ENCODE measurements at regions not wholly inside any gene's neighbourhood (a gene's known extent, or its start where the extent isn't known, plus 50 kb on each side); places are given as distances from the start of the nearest gene placed in this dataset.

GRCh38 chrX:33307911-33308354 lies 96.6 kb upstream of the DMD start:
- Mint-ChIP-seq H3K27me3 (ENCODE audit: low read depth in 2 of 2) (no peaks in the 10 kb centered on the region), H3K4me3 (no peak overlapping the region), H3K9me3 (peaks cover 0 to 4% of the 10 kb centered on the region in 2 donors), H3K27ac (no peak overlapping the region), H3K4me1 (no peaks in the 10 kb centered on the region), H3K36me3 (no peaks in the 10 kb centered on the region)
- Histone ChIP-seq H3K36me3 (ENCODE audit: control insufficient read depth, insufficient read depth, low read length) (no peaks in the 10 kb centered on the region), H3K27ac (ENCODE audit: low read length) (no peak overlapping the region), H3K9me3 (ENCODE audit: control insufficient read depth, insufficient read depth, low read length) (no peaks in the 10 kb centered on the region), H3K4me3 (ENCODE audit: low read length) (no peak overlapping the region), H3K27me3 (ENCODE audit: control insufficient read depth, insufficient read depth, low read length) (no peaks in the 10 kb centered on the region), H3K4me1 (ENCODE audit: control insufficient read depth, insufficient read depth, low read length) (no peaks in the 10 kb centered on the region)
- WGBS (ENCODE audit: insufficient coverage) = no CpG with 5 or more reads among the region's 2 CpGs
- ATAC-seq (no peak), DNase-seq (no peak)
- TF ChIP-seq CTCF (IDR thresholded peaks at IDR 0.05) = no peak
- intact Hi-C loops (cut with micrococcal nuclease) = no loop called here

GRCh38 chrX:33298622-33299021 lies 87.3 kb upstream of the DMD start:
- no peak for TF ChIP-seq CTCF (IDR thresholded peaks at IDR 0.05)
- Histone ChIP-seq H3K9me3 (ENCODE audit: control insufficient read depth, insufficient read depth, low read length) (no peaks in the 10 kb centered on the region), H3K4me3 (ENCODE audit: low read length) (no peak overlapping the region), H3K4me1 (ENCODE audit: control insufficient read depth, insufficient read depth, low read length) (no peaks in the 10 kb centered on the region), H3K27ac (ENCODE audit: low read length) (no peak overlapping the region), H3K27me3 (ENCODE audit: control insufficient read depth, insufficient read depth, low read length) (no peaks in the 10 kb centered on the region), H3K36me3 (ENCODE audit: control insufficient read depth, insufficient read depth, low read length) (no peaks in the 10 kb centered on the region)
- Mint-ChIP-seq H3K4me1 (no peaks in the 10 kb centered on the region), H3K36me3 (no peaks in the 10 kb centered on the region), H3K9me3 (peaks cover 2 to 3% of the 10 kb centered on the region in 2 donors), H3K27me3 (ENCODE audit: low read depth in 2 of 2) (no peaks in the 10 kb centered on the region), H3K4me3 (no peak overlapping the region), H3K27ac (no peak overlapping the region)
- intact Hi-C loops (cut with micrococcal nuclease) = no loop called here
- no peak for DNase-seq
- ATAC-seq = no peak
- WGBS (ENCODE audit: insufficient coverage) = 82% methylated on average over 5 of the region's 5 CpGs

DNA sequence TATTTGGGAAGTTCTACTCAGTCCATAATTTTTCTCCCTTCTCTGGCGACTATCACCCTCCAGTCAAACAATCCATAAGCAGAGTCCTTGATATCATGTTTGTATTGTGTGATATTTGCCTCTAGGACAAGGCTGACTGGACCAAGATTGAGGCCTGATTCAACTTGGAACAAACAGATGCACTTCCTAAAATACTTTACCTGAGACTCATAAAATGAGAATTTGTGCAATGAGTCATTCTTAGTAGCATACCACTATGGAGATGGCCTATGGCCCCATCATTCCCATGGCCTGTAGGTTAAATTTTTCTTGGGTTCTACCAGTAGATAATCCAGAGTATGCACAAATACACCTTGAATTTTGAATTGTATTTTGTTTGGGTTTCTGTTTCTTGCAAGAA lies 74.2 kb upstream of the DMD start:
- Histone ChIP-seq H3K4me3 (ENCODE audit: low read length) (no peak overlapping the region), H3K9me3 (ENCODE audit: control insufficient read depth, insufficient read depth, low read length) (no peaks in the 10 kb centered on the region), H3K27ac (ENCODE audit: low read length) (no peak overlapping the region), H3K27me3 (ENCODE audit: control insufficient read depth, insufficient read depth, low read length) (no peaks in the 10 kb centered on the region), H3K4me1 (ENCODE audit: control insufficient read depth, insufficient read depth, low read length) (no peaks in the 10 kb centered on the region), H3K36me3 (ENCODE audit: control insufficient read depth, insufficient read depth, low read length) (no peaks in the 10 kb centered on the region)
- Mint-ChIP-seq H3K27me3 (ENCODE audit: low read depth in 2 of 2) (no peaks in the 10 kb centered on the region), H3K9me3 (peaks cover 10 to 16% of the 10 kb centered on the region in 2 donors), H3K36me3 (no peaks in the 10 kb centered on the region), H3K4me1 (no peaks in the 10 kb centered on the region), H3K27ac (no peak overlapping the region), H3K4me3 (no peak overlapping the region)
- ATAC-seq (no peak), DNase-seq (no peak)
- no CpG with 5 or more reads among the region's 1 CpG for WGBS (ENCODE audit: insufficient coverage)
- intact Hi-C loops (cut with micrococcal nuclease) = no loop called here
- no peak for TF ChIP-seq CTCF (IDR thresholded peaks at IDR 0.05)

- H3K9me3 ChIP-seq (ENCODE audit: control insufficient read depth, insufficient read depth, low read length) = no peaks in the 10 kb centered on the region
- WGBS (ENCODE audit: insufficient coverage) = 86% methylated on average over 2 of the region's 3 CpGs
- H3K4me1 ChIP-seq (ENCODE audit: control insufficient read depth, insufficient read depth, low read length) = no peaks in the 10 kb centered on the region
- intact Hi-C loops (cut with micrococcal nuclease) = no loop called here
- peaks cover 5 to 8% of the 10 kb centered on the region in 2 donors for H3K9me3 Mint-ChIP-seq
- H3K36me3 ChIP-seq (ENCODE audit: control insufficient read depth, insufficient read depth, low read length) = no peaks in the 10 kb centered on the region
- H3K4me1 Mint-ChIP-seq = no peaks in the 10 kb centered on the region
- no peak overlapping the region for H3K4me3 Mint-ChIP-seq
- no peaks in the 10 kb centered on the region for H3K27me3 ChIP-seq (ENCODE audit: control insufficient read depth, insufficient read depth, low read length)
- ATAC-seq (no peak), DNase-seq (no peak)
- no peak overlapping the region for H3K4me3 ChIP-seq (ENCODE audit: low read length)
- H3K27ac ChIP-seq (ENCODE audit: low read length) = no peak overlapping the region
- H3K27ac Mint-ChIP-seq = no peak overlapping the region
- no peaks in the 10 kb centered on the region for H3K36me3 Mint-ChIP-seq
- TF ChIP-seq CTCF (IDR thresholded peaks at IDR 0.05) = no peak
- H3K27me3 Mint-ChIP-seq (ENCODE audit: low read depth in 2 of 2) = no peaks in the 10 kb centered on the region
These were observed 65.7 kb upstream of the DMD start for GRCh38 chrX:33277046-33277445.
